NCI-H226 (cell line): ENCODE measurements at regions not wholly inside any gene's neighbourhood (a gene's known extent, or its start where the extent isn't known, plus 50 kb on each side); places are given as distances from the start of the nearest gene placed in this dataset.
A peak's percentile ranks its signal among the peaks of the same experiment; 100 is the strongest.

Experiments
- DNase-seq: peaks from one replicate; pipeline ENCODE4 v3.0.0-alpha.2; 2015

DNA sequence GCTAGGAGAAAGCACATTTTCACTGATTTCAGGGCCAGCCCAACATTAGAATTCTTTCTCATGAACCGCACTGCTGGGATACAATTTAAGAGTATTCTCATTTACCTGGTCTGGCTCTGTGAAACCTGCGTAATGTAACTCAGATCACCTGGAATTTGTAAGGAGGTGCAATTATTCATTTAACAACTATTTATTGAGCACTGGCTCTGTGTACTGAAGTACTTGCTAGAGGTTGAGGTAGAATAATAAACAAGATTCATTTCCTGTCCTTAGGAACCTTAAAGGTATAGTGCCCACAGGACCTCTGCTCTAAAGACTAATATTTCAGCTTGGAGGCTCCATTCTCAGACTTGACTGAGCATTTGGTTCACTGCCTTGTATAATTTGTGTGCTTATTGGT, 242.2 kb upstream of the ZPLD1 start:
- DNase-seq, result no peak

DNA sequence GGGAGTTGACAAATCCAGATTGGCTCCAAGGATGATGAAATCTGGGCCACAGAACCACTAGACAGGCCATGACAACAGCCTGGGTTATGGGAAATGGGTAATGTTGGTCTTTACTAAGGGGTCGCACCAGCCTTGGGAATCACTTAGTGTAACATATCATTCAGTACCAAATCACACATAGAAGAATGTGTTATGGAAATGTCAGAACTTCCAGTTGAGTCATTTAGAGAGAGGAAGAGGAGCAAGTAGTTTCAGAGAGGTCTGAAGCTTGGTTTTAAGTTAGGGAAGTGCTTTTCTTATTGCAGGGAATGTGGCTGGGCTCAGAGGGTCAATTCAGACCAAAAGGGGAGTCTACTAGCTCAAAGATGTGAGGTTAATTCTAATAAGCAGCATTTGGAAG, 241.6 kb upstream of the ZPLD1 start:
- no peak for DNase-seq

DNA sequence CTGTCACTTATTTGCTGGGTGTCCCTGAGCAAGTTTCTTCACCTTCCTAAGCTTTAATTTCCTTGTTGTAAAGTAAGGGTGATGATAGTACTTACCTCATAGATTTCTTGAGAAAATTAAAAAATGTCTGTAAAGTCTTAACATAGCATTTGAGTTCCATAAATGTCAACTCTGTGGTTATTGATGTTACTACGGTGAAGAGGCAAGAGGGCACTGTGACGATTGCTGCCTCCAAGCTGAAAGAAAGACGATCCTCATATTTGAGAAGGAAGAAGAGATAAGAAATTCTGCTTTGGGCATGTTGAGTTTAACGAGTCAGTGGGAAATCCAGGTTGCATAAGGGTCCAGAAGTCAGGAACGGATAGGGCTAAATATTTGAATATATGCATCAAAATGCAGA, 240.8 kb upstream of the ZPLD1 start:
- DNase-seq, result no peak

DNA sequence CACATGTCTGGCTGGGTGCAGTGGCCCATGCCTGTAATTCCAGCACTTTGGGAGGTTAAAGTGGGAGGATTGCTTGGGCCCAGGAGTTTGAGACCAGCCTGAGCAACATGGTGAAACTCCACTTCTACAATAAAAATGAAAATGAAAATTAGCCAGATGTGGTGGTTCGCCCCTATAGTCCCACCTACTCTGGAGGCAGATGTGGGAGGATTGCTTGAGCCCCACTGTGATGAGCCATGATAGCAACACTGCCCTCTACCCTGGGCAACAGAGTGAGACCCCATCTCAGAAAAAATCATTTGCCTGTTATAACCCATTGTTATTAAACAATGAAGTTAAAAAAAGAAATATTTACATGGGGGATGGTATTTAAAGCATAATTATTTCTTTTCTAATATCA, 240.1 kb upstream of the ZPLD1 start:
- DNase-seq, result no peak

DNA sequence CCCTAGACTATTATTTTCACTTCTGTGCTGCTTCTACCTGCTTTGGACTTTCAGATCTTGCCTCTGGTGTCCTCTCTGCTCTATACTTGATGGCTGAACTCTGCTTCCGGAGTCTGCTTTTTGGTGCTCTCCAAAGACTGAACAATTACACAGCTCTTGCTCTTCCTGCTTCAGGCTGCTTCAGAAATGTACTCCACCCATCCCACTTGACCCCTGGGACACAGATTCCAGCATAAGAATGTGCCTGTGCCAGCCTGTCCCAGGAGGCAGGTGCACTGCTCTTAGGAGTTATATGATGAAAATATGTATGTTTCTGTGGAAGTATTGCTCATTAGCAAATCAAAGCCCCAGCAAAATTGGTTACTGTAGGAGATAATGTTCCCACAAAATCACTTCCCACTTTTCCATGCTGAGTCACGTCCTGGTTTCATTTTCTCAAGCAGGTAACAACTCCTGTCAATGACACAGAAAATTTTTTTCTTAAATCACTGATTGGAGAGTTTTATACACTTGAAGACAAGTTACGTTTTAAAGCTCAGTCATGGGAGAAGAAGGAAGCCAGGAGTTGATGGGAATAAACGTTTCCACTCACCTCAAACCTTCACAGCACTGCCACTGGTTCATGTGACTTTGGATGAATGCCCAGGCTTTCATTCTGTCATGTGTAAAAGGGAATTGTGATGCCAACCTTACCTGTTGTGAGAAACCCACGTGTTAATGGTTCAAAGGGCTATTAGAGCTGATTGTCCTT, 239.4 kb upstream of the ZPLD1 start:
- peak; percentile 65 for DNase-seq

DNA sequence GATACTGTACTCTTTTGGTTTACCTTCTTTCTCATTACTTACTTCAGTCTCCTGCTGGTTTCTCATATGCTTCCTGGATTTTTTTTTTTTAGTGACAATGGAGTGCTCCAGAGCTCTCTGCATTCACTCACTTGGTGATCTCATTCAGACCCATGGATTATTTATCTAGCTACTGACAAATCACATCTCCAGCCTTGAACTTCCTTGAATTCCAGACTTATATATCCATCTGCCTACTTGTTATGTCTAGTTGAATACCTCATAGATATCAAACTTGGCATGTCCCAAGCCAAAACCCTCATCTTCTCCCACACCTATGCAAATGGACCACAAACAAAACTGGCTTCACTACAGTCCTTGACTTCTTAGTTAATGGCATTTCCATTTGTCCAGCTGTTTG, 234.7 kb upstream of the ZPLD1 start:
- peak; percentile 71 for DNase-seq

DNA sequence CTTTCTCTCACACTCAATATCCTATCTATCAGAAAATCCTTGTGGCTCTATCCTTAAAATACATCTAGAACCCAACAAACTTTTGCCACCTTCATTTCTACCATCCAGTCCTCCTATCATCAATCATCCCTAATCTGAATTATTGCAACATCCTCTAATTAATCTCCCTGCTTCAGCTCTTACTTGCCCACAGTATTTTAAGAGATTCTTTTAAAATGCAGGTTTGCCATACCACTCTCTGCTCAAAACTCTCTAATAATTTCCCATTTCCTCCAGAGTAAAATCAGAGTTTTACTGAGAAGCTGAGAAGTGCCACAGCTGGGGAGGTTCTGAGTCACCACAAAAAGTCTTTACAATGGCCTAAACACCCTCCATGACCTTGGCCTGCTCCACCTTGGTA, 234.3 kb upstream of the ZPLD1 start:
- no peak for DNase-seq

DNA sequence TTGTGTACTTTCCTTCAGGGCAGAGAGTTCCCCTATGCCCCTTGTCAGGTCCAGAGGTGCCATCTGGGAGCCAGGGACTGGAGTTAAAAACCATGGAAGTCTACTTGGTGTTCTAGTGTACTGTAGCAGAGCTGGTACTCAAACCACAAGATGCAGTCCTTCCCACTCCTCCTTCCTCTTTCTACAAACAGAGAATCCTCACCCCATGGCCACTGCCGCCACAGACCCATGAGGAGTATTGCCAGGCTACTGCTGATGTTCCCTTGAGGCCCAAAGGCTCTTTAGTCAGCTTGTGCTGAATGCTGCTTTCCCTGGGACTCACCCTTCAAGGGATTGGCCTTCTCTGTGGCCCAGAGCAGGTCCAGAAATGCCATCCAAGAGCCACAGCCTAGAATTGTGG, 229.2 kb upstream of the ZPLD1 start:
- DNase-seq, result no peak

DNA sequence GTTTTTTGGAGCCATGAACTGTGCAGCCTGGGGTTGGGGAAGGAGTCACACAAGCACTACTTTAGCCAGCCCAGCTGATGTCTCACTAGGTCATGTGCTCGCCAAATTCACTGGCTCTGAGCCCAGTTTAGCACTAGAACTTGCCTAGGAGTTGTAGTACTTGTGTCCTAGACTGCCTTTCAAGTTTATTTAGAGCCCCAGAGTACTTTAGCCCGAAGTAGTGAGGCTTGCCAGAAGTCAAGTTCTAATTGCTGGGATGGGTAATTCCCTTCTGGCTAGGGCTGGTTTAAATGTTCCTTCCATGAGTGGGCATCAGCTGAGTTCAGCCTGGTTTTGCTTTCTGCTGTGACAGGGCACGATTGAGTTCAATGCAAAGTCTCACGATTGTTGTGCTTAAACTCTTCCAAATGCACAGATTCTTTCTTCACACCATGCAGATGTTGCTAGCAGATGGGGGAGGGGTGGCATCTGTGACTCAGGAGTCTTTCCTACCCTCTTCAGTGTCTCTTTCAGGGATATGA, 228.2 kb upstream of the ZPLD1 start:
- no peak for DNase-seq

DNA sequence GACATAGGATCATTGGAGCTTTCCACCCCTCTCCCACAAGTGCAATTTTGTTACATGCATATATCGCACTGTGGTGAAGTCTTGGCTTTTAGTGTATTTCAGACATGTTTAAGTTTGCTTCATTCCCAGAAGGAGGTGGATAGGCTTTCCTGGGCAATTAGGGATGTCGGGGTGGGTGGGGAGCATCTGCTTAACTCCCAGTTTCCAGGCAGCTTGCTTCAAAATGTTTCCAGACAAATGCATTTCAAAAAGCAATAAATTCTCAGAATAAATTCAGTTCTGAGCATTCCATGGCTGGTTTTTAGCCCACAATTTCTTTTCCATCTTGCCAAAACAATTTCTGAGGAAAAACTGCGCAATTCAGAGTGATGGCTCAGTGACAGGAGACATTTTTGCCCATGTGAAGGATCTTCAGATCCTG, 227.7 kb upstream of the ZPLD1 start:
- DNase-seq, result no peak

DNA sequence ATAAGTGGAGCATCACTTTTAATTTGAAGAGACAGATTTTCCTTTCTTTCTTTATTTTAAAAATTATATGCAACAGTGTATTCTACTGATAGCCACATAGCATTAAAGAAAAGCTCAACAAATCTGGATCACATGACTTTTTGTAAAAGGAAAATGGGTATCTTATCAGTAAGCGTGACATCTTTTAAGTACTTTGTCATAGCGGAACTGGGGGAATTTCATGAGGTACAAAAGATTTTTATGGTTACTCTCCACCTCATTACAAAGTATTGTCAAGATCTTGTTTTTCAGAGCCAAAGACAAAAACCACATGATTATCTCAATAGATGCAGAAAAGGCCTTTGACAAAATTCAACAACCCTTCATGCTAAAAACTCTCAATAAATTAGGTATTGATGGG, 219.6 kb upstream of the ZPLD1 start:
- no peak for DNase-seq

DNA sequence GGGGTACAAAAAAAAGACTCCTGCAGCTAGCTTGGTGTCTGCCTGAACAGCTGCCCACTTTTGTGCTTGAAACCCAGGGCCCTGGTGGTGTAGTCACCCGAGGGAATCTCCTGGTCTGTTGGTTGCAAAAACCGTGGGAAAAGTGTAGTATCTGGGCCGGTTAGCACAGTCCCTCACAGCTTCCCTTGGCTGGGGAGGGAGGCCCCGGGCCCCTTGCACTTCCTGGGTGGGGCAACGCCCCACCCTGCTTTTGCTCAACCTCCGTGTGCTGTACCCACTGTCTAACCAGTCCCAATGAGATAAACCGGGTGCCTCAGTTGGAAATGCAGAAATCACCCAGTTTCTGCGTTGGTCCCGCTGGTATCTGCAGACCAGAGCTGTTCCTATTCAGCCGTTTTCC, 211.7 kb upstream of the ZPLD1 start:
- DNase-seq, result no peak

DNA sequence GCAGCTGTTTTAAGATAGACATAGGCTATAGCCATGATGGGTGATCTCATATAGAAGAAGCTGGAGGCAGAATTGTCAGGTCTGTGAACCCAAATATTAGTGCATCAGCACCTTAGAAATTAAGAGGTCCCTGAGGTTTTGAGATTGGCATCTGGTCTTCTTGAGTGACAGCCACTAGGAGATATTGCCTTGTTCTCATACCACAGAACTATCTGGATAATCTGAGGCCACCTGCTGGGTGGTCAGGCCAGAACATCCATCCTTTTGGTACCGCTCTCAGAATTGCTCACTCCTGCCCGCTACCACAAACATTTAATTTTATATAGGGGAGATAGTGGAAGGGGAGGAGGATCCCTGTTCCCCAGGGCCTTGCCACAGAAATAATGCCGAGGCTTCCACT, 210.6 kb upstream of the ZPLD1 start:
- no peak for DNase-seq

DNA sequence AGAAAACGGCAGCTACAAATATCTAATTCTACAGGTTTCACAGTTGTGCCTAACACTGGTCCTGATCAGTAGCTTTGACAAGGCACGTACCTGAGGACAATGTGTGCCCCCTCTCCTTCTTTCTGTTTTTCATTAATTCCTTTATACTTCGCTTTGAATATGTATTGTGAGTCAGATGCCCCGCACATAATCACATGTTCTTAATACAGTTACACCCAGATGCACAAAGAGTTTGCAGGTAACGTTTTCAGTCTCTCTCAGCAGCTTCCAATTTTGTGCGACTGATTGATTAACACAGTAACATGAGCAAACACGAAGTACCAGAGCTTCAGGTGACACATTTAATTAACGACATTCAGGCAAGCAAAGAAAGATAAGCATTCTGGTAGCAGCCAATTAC, 209.8 kb upstream of the ZPLD1 start:
- no peak for DNase-seq

DNA sequence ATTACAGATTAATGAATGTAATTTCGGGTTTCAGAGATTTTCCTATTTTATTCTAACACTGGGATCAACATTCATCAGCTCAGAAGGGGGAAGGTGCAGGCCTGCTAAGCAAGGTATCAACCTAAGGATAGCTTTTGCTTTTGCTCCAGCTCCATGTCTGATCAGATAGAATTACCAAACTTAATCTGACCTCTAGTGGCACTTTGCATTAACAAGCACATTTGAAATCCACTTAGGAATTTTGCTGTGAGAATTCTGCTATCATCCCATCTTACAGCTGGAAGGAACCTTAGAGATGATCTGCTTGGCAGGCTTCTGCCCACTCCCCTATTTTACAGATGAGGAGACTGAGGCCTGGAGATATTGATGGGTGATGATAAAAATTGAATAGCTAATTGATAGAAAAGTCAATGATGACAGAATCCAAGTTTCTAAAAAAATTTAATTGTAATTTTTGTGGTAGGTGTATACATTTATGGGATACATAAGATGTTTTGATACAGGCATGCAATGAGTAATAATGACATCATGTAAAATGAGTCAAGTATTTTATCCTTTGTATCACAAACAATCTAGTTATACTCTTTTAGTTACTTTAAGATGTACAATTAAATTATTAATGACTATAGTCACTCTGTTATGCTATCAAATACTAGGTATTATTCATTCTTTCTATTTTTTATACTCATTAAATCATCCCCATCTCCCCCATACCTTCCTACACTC, 209.2 kb upstream of the ZPLD1 start:
- DNase-seq, result peak; percentile 53

DNA sequence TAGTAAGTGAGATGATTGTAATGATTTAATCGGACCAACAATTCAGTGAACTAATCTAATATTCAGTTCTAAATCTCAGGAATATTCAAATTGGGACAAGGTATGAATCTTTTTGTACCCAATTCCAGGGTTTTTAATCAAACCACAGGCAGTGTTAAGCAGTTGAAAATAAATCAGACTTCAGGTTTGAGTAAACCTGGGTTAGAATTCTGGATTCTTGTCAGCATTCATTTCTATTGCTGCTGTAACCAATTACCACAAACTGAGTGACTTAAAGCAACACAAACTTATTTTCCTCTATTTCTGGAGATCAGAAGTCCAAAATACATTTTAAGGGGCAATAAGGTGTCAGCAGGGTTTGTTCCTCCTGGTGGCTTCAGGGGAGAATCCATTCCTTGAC, 208.4 kb upstream of the ZPLD1 start:
- DNase-seq, result no peak

DNA sequence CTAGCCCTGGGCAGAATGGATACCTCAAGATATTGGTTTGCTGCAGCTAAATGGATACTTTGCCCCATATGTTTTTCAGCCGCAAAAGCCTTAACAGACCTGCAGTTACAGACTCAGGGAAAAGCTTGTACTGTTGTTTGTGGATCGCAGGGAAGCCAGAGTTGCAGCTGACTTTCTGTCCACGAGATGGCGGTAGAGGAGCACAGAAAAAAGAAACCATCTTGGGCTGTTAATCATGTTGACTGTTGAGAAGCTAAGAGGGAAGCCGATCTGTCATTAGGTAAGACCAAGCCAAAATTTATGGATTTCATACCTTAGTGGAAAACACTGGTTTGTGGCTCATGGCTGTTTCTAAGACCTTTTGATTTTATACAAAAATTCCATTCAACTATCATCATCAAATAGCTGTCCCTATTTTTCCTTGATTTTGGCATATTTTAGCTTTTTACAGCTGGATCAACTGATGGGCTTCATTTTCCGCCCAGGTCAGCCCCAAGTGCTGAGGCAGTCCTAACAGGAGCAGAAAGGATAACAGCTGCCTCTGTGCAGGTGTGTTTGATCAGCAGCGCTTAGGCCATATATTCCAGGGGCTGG, 205.7 kb upstream of the ZPLD1 start:
- DNase-seq, result peak; percentile 38

DNA sequence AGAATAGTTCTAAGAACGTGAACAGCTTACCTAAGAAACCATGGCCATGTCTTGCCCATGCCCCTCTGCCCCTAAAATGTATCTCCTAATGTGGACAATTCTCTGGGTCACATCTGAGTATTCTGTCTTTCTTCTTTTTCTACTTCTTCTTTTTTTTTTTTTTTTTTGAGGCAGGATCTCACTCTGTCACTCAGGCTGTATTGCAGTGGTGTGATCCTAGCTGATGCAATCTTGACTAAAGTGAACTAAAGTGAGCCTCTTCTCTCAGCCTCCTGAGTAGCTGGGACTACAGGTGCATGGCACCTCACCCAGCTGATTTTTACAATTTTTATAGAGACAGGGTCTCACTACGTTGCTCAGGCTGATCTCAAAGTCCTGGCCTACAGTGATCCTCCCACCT, 204.8 kb upstream of the ZPLD1 start:
- no peak for DNase-seq

DNA sequence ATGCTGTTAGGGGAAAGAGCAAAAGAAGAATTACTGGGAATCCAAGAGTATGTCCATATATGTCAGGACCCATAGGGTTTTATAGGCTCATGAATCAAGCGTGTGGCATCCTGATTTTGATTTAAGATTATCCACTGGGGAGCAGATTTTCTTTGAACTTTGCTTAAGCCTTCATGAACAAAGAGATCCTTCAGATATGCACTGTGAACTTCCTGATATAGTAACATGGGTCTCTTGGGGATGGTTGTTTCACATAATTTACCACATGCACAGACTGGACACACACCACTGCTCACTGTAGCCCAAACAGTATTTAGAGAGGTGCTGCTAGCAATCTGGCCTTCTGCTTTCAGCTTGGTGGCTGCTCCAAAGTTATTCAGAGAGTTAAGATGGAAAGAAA, 200.9 kb upstream of the ZPLD1 start:
- DNase-seq, result no peak

DNA sequence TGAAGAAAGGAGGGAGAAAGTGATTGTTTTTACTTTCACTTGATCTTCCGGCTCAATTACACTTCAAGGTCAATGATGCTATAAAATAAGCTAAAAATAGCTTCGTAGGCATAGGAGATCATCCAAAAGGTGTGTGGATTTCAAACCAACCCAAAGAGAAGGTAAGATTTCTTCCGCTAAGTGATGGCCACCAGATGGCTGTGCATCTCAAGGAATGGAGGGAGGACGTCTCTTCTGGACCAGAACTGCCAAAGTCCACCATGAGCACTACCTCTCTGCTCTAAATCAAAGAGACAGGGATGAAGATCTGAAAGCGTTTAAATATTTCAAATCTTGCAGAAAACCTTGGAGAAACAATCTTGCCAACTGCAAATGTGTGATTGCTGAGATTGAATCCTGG, 199.1 kb upstream of the ZPLD1 start:
- no peak for DNase-seq

DNA sequence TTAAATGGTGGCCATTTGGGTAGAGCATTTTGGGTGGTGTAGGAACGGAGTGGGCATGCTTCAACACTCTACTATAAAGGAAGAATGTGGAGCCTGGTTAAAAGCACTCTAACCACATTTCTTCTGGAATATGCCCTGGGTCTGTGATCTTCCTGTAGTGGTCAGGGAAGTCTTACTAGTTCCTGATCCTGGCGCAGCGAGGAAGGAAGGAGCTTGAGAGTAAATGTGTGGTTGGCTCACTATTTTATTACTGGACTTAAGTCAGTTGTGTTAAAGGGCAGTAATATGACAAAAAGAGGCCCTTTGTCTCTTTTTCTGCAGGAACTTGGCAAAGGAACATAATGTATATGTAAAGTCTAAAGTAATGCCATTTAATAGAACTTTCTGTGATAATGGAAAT, 197.6 kb upstream of the ZPLD1 start:
- DNase-seq, result no peak

DNA sequence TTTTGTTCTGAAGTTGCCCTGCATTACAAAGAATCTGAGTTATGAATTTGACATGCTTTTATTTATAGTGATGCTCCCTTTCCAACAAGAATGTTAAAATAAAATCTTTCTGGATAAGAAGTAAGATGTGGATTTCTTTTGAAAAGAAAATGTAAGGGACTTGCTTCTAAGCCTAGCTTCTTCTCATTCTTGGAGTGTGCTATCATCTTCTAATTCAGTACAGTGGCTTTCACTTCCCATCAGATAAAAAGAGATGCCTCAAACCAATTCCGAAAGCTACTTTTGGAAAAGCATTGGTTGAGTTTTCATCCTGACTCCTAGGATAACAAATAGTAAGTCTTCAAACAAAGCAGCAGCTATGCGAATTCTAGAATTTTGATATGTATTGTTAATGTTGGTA, 197.0 kb upstream of the ZPLD1 start:
- no peak for DNase-seq

DNA sequence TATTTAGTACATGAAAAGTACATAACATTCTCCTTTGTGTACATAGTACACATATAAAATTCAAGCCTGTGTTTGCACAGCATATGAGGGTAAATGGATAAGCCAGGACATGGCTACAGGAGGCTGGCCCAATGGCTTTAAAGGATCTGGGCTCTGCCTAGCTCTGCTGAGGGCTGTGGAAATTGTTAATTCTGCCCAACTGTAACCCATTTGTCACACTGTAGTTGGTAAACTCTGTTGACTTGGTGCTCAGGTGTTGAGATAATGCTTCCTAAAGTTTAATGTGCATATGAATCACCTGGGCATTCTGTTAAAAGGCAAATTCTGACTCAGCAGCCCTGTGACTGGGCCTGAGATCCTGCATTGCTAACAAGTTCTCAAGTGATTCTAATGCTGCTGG, 196.5 kb upstream of the ZPLD1 start:
- DNase-seq, result no peak

DNA sequence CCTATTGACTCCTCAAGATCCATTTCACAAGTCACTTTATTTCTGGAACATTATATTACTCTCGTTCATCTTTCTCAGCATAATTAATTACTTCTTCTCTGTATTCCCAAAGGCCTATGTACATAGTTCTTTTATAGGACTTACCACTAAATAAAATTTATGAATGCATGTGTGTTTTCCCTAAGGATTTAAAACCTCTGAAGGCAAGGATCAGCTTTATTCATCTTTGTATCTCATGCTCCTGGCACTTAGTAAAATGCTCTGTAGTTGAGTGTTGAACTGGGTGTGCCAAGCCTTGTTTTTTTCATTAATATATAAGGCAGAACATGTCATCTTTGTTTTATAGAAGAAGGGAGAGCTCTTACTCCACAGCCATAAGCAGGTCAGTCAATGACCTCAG, 194.1 kb upstream of the ZPLD1 start:
- DNase-seq, result no peak
